Ishikawa (cell line): ENCODE measurements at regions not wholly inside any gene's neighbourhood (a gene's known extent, or its start where the extent isn't known, plus 50 kb on each side); places are given as distances from the start of the nearest gene placed in this dataset.

Experiments used
- CEBPB ChIP-seq: IDR thresholded peaks from 2 replicates; pipeline ENCODE4 v1.6.1; 2012
- CREB1 ChIP-seq: IDR thresholded peaks from 2 replicates; pipeline ENCODE4 v1.6.1; 2012; ENCODE audit warnings: low read depth
- EGR1 ChIP-seq: IDR thresholded peaks from 2 replicates; pipeline ENCODE4 v1.6.1; 2012
- EP300 ChIP-seq: IDR thresholded peaks from 2 replicates; pipeline ENCODE4 v1.6.1; 2012; ENCODE audit warnings: borderline replicate concordance
- FOXM1 ChIP-seq: IDR thresholded peaks from 2 replicates; pipeline ENCODE4 v1.6.1; 2012; ENCODE audit warnings: low read depth, borderline replicate concordance
- MAX ChIP-seq: IDR thresholded peaks from 2 replicates; pipeline ENCODE4 v1.6.1; 2012
- NFIC ChIP-seq: IDR thresholded peaks from 2 replicates; pipeline ENCODE4 v1.6.1; 2012
- RAD21 ChIP-seq: IDR thresholded peaks from 2 replicates; pipeline ENCODE4 v1.6.1; 2012; ENCODE audit warnings: low read depth
- REST ChIP-seq: IDR thresholded peaks from 2 replicates; pipeline ENCODE4 v1.6.1; 2012; ENCODE audit warnings: low read depth, mild to moderate bottlenecking
- TAF1 ChIP-seq: IDR thresholded peaks from 2 replicates; pipeline ENCODE4 v1.6.1; 2012; ENCODE audit warnings: low read depth, mild to moderate bottlenecking
- TCF12 ChIP-seq: IDR thresholded peaks from 2 replicates; pipeline ENCODE4 v1.6.1; 2012; ENCODE audit warnings: low read depth
- TEAD4 ChIP-seq: IDR thresholded peaks from 2 replicates; pipeline ENCODE4 v1.6.1; 2012
- USF1 ChIP-seq: IDR thresholded peaks from 2 replicates; pipeline ENCODE4 v1.6.1; 2012
- YY1 ChIP-seq: IDR thresholded peaks from 2 replicates; pipeline ENCODE4 v1.6.1; 2012; ENCODE audit warnings: low read depth
- ZBTB7A ChIP-seq: IDR thresholded peaks from 2 replicates; pipeline ENCODE4 v1.6.1; 2012; ENCODE audit warnings: low read depth

DNA sequence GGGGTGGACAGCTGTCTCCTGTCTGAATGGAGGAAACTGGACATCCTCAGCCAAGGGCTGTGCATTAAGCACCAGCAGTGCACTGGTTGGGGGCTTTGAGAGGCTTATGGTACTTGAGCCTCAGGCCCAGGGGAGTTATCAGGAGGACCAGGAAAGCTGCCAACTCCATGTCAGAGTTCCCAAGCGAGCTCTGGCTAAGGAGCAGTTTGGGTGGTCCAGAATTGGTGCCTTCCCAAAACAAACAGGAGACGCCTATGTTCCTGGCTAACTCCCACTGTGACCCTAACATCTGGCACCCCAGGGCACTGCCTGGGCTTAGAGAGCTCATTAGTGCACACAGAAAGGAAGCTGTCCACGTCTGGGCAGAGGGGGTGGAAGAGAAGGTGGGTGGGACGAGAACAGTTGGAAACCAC is 408.6 kb upstream of the NPVF start:
- TF ChIP-seq ZBTB7A: no peak
- TF ChIP-seq TEAD4: no peak
- TF ChIP-seq CEBPB: no peak
- no peak for TF ChIP-seq EP300
- TF ChIP-seq MAX: no peak
- TF ChIP-seq CREB1: no peak
- TF ChIP-seq TAF1: no peak
- no peak for TF ChIP-seq FOXM1
- TF ChIP-seq YY1: no peak
- TF ChIP-seq TCF12: no peak
- TF ChIP-seq NFIC: no peak
- no peak for TF ChIP-seq RAD21
- no peak for TF ChIP-seq REST
- TF ChIP-seq EGR1: no peak

DNA sequence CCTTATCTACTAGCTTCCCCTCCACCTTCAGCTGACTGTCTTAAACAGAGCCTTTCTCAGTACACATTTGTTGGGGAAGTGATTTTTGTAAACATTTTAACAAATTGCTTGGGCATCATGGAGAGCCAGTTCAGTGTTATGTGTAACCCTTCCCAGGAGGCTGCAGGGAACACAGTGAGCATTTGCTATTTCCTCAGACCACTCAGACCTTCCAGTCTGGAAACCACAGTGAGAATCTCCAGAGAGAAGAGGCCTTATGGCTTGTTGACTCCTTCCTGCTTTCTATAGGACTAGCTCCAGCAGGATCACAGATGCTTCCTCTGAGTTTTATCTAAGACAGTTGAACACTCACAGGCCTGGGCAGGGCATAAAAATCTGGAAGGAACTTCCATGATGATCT is 409.8 kb upstream of the NPVF start:
- no peak for TF ChIP-seq REST
- no peak for TF ChIP-seq TAF1
- no peak for TF ChIP-seq TEAD4
- TF ChIP-seq NFIC: no peak
- TF ChIP-seq RAD21: no peak
- no peak for TF ChIP-seq CEBPB
- no peak for TF ChIP-seq EGR1
- TF ChIP-seq EP300: no peak
- TF ChIP-seq USF1: no peak
- no peak for TF ChIP-seq ZBTB7A
- TF ChIP-seq MAX: no peak
- no peak for TF ChIP-seq YY1
- TF ChIP-seq CREB1: no peak

- TF ChIP-seq TAF1: no peak
- no peak for TF ChIP-seq TCF12
- no peak for TF ChIP-seq EP300
- no peak for TF ChIP-seq FOXM1
- no peak for TF ChIP-seq TEAD4
- TF ChIP-seq EGR1: no peak
- no peak for TF ChIP-seq REST
- TF ChIP-seq MAX: no peak
- TF ChIP-seq ZBTB7A: no peak
- no peak for TF ChIP-seq CEBPB
- no peak for TF ChIP-seq USF1
- no peak for TF ChIP-seq CREB1
- TF ChIP-seq YY1: no peak
- no peak for TF ChIP-seq NFIC
- TF ChIP-seq RAD21: no peak
These were observed 410.4 kb upstream of the NPVF start for GRCh38 chr7:25638590-25639244.

- no peak for TF ChIP-seq ZBTB7A
These were observed 414.6 kb upstream of the NPVF start for GRCh38 chr7:25642849-25643248.

- no peak for TF ChIP-seq EGR1
- no peak for TF ChIP-seq CEBPB
- TF ChIP-seq CREB1: no peak
These were observed 415.0 kb upstream of the NPVF start for GRCh38 chr7:25643286-25643685.
